ENCODE measurements at regions not wholly inside any gene's neighbourhood (a gene's known extent, or its start where the extent isn't known, plus 50 kb on each side); places are given as distances from the start of the nearest gene placed in this dataset.
"Not testable (repeated sequence)": the region's sequence is repeated elsewhere in the genome, so short reads cannot be mapped to it uniquely, and the experiment has no call there.

DNA sequence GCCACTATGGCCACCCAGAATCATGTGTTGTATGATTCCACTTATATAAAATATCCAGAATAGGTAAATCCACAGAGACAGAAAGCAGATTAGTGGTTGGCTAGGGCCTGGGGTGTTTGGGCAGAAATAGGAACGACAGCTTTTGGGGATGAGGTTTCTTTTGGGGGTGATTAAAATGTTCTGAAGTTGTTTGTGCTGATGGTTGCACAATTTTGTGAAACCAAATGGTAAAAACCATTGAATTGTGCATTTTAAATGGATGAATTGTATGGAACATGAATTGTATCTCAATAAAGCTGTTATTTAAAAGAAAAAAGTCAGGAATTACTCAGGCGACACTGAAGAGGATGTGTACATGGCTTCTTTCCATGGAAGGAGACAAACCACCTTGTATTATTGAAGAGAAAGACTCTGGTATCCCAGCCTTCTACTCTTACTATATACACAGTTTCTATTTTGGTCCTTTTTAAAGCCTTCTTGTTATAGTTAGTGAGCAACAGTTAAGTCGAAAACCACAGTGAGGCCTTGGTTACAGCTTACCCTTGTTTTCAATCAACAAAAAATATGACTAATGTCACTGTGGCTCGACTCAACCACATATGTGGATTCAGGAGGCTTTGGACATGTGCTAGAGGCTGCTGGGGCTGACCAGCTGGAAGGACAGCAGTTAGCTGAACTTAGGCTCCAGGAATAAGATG, 57.1 kb upstream of the KMT2E start:
- no peak overlapping the region for H3K9ac ChIP-seq (ENCODE audit: low read length)
- peaks cover 12% of the 10 kb centered on the region for H3K4me1 ChIP-seq (ENCODE audit: control insufficient read depth, insufficient read depth, low read length)
- H3K27me3 ChIP-seq (ENCODE audit: control insufficient read depth, insufficient read depth, low read length), result no peaks in the 10 kb centered on the region
- no peaks in the 10 kb centered on the region for H3K36me3 ChIP-seq (ENCODE audit: control insufficient read depth, insufficient read depth, low read length)
- peak overlapping the region; percentile 70 for H3K27ac ChIP-seq (ENCODE audit: low read depth, low read length)
- no peak overlapping the region for H3K4me3 ChIP-seq (ENCODE audit: low read length)

GRCh38 chr7:104958371-104958865, 55.6 kb upstream of the KMT2E start:
- H3K4me3 ChIP-seq (ENCODE audit: low read length), result no peak overlapping the region
- no peaks in the 10 kb centered on the region for H3K27me3 ChIP-seq (ENCODE audit: control insufficient read depth, insufficient read depth, low read length)
- no peaks in the 10 kb centered on the region for H3K36me3 ChIP-seq (ENCODE audit: control insufficient read depth, insufficient read depth, low read length)
- H3K9ac ChIP-seq (ENCODE audit: low read length), result no peak overlapping the region
- H3K4me1 ChIP-seq (ENCODE audit: control insufficient read depth, insufficient read depth, low read length), result peaks cover 14% of the 10 kb centered on the region
- H3K27ac ChIP-seq (ENCODE audit: low read depth, low read length), result no peak overlapping the region

DNA sequence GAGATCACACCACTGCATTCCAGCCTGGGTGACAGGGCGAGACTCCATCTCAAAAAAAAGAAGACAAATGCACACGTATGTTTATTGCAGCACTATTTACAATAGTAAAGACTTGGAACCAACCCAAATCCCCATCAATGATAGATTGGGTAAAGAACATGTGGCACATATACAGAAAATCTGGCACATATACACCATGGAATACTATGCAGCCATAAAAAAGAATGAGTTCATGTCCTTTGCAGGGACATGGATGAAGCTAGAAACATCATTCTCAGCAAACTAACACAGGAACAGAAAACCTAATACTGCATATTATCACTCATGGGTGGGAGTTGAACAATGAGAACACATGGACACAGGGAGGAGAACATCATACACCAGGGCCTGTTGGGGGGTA, 54.5 kb upstream of the KMT2E start:
- H3K36me3 ChIP-seq (ENCODE audit: control insufficient read depth, insufficient read depth, low read length); H3K27me3 ChIP-seq (ENCODE audit: control insufficient read depth, insufficient read depth, low read length); H3K27ac ChIP-seq (ENCODE audit: low read depth, low read length); H3K4me3 ChIP-seq (ENCODE audit: low read length); H3K9ac ChIP-seq (ENCODE audit: low read length): not testable (repeated sequence)
- H3K4me1 ChIP-seq (ENCODE audit: control insufficient read depth, insufficient read depth, low read length), result peaks cover 21% of the 10 kb centered on the region

DNA sequence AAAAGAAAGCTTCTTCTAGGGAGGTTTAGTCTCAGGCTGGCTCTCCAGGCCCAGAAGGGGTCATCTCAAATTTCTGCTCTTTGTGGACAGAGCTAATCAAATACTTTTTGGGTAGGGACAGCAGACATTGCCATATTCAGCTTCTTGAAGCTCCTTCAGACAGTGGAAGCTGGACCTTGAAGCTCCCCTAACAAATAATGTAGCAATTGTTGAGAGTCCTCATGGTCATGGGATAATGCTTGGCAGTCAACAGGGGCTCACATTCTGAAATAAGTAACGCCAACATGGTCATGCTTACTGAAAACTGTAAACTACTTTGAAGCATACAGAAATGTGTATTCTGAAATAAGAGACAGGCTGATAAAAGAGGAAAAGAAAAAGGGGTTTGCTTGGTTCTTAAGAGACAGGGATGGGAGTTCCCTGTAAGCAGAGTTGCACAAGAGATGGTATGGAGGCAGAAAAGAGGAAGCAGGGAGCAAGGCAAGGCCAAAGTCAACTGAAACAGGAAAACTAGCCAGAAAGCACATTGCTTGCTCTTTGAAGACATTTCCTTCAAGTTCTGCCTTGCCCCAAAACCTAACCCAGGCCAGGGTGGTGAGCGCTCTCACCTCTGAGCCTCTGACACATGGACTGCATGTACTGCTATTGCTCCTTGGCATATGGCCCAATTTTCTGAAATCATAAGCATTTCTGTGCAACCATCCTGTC, 53.1 kb upstream of the KMT2E start:
- Histone ChIP-seq H3K27ac (ENCODE audit: low read depth, low read length) (no peak overlapping the region), H3K27me3 (ENCODE audit: control insufficient read depth, insufficient read depth, low read length) (no peaks in the 10 kb centered on the region), H3K4me3 (ENCODE audit: low read length) (no peak overlapping the region), H3K4me1 (ENCODE audit: control insufficient read depth, insufficient read depth, low read length) (peaks cover 21% of the 10 kb centered on the region), H3K9ac (ENCODE audit: low read length) (no peak overlapping the region), H3K36me3 (ENCODE audit: control insufficient read depth, insufficient read depth, low read length) (no peaks in the 10 kb centered on the region)

- peaks cover 18% of the 10 kb centered on the region for H3K4me1 ChIP-seq (ENCODE audit: control insufficient read depth, insufficient read depth, low read length)
- H3K27ac ChIP-seq (ENCODE audit: low read depth, low read length), result no peak overlapping the region
- H3K4me3 ChIP-seq (ENCODE audit: low read length), result no peak overlapping the region
These were observed 52.2 kb upstream of the KMT2E start for GRCh38 chr7:104961821-104962220.

GRCh38 chr7:104962781-104963180, 51.2 kb upstream of the KMT2E start:
- no peak overlapping the region for H3K27ac ChIP-seq (ENCODE audit: low read depth, low read length)
- no peak overlapping the region for H3K4me3 ChIP-seq (ENCODE audit: low read length)
- H3K36me3 ChIP-seq (ENCODE audit: control insufficient read depth, insufficient read depth, low read length), result no peaks in the 10 kb centered on the region
- peaks cover 9% of the 10 kb centered on the region for H3K4me1 ChIP-seq (ENCODE audit: control insufficient read depth, insufficient read depth, low read length)
- no peak overlapping the region for H3K9ac ChIP-seq (ENCODE audit: low read length)
- no peaks in the 10 kb centered on the region for H3K27me3 ChIP-seq (ENCODE audit: control insufficient read depth, insufficient read depth, low read length)

More at GRCh38 chr7:104961821-104962220, 52.2 kb upstream of the KMT2E start:
- Histone ChIP-seq H3K9ac (ENCODE audit: low read length) (no peak overlapping the region), H3K27me3 (ENCODE audit: control insufficient read depth, insufficient read depth, low read length) (no peaks in the 10 kb centered on the region), H3K36me3 (ENCODE audit: control insufficient read depth, insufficient read depth, low read length) (no peaks in the 10 kb centered on the region)

DNA sequence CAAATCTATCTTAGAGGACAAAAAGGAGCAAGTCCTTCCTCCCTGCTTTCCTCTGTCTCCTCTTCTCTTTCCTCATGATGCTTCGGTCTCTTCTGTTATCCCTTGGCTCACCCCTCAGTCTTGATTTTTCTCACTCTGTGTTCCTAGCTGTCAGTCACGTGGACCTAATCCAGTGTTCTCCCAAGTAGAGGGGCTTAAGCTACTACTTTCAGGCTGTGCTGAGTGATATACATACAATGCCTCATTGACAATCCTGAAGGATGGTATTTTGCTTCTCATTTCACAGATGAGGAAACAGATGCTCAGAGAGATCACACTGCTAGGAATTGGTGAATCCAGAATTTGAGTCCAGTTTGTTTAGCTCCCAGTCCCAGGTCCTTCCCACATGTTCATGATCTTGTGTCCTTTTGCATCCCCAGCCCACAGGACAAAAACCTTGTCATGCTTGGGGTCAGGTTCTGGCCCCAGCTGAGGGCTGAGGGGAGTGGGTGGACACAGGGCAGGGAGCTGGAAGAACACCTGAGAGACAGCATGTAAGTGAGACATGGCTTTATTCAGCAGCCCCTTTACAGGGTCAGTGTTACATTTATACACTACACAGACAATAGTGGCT, 50.5 kb upstream of the KMT2E start:
- peaks cover 9% of the 10 kb centered on the region for H3K4me1 ChIP-seq (ENCODE audit: control insufficient read depth, insufficient read depth, low read length)
- no peaks in the 10 kb centered on the region for H3K36me3 ChIP-seq (ENCODE audit: control insufficient read depth, insufficient read depth, low read length)
- no peak overlapping the region for H3K4me3 ChIP-seq (ENCODE audit: low read length)
- H3K9ac ChIP-seq (ENCODE audit: low read length), result no peak overlapping the region
- no peaks in the 10 kb centered on the region for H3K27me3 ChIP-seq (ENCODE audit: control insufficient read depth, insufficient read depth, low read length)
- H3K27ac ChIP-seq (ENCODE audit: low read depth, low read length), result no peak overlapping the region

DNA sequence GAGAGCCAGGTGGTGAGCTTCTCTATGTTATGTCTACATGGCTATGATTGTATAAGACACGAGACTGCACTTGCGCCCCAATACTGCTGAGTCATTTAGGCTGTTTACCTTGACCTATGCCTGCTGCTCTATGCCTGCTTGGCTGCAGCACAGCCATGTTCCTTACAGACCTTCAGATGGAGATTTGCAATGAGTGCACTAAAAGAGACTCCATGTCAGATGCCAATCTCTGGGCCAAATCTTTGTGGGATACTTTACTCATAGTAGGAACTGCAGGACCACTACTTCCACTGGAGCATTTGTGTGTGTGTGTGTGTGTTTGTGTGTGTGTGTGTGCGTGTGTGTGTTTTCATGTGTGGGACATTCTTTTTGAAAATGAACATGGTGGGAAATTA, 50.0 kb upstream of the KMT2E start:
- H3K9ac ChIP-seq (ENCODE audit: low read length), result no peak overlapping the region
- H3K27ac ChIP-seq (ENCODE audit: low read depth, low read length), result no peak overlapping the region
- no peaks in the 10 kb centered on the region for H3K36me3 ChIP-seq (ENCODE audit: control insufficient read depth, insufficient read depth, low read length)
- no peak overlapping the region for H3K4me3 ChIP-seq (ENCODE audit: low read length)
- peaks cover 9% of the 10 kb centered on the region for H3K4me1 ChIP-seq (ENCODE audit: control insufficient read depth, insufficient read depth, low read length)
- no peaks in the 10 kb centered on the region for H3K27me3 ChIP-seq (ENCODE audit: control insufficient read depth, insufficient read depth, low read length)

All from rectal smooth muscle tissue (tissue), 1 donor.